GM19455 (cell line): ENCODE measurements at regions not wholly inside any gene's neighbourhood (a gene's known extent, or its start where the extent isn't known, plus 50 kb on each side); places are given as distances from the start of the nearest gene placed in this dataset.

Experiments
- ATAC-seq: cut with Tn5 transposase; IDR thresholded peaks from one replicate; pipeline ENCODE4 v1.9.1; 2021; ENCODE audit not compliant: unreplicated experiment

DNA sequence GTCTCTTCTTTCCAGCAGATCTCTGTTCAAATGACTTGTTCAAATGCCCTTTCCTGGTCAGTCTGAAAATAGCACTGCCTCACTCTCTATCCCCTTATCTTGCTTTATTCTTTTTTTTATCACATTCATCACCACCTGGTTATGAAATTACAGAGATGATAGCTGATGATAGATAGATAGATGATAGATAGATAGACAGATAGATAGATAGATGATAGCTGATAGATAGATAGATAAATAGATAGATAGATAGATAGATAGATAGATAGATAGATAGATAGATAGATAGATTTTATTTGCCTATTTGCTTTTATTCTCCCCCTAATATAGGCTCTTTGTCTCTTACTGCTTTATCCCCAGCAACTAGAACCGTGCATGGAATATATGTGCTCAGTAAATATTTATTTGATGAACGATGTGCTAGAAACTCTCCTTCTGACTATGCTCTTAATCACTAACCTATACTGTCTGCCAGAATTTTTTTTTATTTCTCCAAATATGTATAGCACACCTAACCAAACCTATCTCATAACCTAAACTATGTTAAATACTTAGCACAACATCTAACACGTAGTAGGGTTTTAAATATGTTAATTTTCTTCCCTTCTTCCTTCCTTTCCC lies 372.8 kb upstream of the DUSP10 start:
- ATAC-seq: no peak

DNA sequence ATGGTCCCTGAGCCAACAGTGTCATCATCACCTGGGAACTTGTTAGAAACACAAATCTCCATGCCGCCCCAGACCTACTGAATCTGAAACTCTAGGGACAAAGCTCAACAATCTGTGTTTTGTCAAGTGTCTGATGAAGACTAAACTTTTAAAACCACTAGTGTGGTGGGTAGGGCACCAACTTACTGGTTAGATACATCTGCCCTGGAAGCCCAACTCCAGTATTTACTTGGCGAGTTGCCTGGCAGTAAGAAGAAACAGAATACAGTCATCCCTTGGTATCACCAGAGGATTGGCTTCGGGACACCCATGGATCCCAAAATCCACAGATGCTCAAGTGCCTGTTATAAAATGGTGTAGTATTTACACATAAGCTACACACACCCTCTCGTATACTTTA lies 367.9 kb upstream of the DUSP10 start:
- no peak for ATAC-seq

DNA sequence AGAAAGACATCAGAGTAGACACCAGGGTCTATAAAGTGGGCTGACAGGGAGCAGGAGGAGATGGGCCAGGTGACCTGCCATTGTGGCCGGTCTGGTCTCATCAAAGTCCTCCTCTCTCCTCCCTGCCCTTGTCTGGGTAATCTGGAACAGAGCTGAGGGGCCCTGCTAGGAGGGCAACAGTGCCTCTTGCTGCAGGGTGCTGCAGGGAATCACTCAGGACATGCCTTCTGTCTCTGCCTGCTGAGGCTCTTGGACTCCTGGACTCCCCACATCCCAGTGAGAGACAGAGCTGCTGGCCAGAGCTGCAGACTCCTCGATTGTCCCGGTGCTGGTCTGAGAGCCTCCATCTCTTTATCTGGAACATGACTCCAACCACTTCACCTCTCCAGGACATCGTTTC lies 366.1 kb upstream of the DUSP10 start:
- ATAC-seq: no peak

DNA sequence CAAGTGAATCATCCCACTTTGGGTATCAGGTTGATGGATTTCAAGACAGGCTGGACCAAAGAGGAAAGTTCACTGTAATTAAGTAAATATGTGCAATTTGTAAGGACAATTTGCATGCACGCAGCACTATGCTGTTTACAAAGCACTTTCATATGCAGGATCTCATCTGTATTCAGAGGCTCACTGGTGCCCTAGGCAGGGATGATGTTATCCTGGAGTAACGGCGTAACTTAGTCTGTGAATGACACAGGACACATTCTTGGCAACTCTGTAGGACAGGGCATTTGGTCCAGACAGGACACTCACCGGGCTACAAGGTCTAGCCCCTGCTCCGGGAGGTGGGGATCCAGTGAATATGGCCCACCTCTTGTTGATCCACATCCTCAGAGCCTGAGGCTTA lies 365.4 kb upstream of the DUSP10 start:
- ATAC-seq: no peak

DNA sequence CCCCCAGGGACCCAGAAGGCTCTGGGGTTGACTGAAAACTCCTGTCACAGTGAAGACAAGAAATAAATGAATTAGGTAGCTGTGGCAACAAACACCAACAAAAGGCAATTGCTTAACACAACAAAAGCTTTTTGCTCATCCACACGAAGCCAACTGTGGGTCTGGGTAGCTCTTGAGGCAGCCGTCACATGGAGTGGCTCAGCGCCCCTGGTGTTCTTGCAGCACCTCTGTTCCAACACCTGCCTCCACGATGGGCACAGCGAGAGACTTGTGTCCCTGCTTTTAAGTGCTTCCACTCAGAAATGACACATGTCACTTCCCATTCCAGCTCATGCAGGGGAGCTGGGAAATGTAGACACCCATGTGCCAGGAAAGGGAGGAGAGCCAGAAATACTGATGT lies 364.5 kb upstream of the DUSP10 start:
- ATAC-seq: no peak

DNA sequence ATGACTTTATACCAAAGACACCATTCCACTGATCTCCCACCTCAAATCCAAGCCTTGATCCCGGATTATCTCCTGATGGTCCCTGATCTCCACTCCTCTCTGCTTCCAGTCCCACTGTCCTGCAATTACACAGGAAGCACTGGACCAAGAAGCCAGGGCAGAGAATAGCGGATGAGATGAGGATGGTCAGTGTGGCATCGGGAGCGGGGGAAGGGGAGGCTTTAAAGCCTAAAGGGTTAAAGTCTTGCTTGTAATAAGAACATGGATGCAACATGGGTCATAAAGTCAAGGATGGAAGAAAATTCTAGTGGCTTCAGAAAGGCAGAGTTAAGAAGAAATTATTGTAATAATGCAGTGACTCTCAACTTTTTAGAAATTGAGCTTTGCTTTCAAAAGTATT lies 364.0 kb upstream of the DUSP10 start:
- ATAC-seq: no peak

DNA sequence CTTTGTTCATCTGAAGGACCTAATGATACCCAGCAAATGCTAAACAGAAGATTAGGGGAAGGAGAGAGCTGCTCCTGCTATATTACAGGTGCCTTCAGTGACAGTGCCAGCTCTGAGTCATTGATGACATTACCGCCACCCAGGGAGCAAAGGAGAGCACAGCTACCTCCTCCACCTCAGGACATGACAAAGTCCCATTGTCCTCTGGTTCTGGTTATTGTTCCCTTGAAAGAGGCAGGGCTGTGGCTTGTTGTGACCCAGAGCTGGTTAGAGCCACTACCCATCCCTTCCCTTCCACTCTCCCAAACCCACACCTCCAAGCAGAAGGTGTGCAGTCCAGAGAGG lies 363.5 kb upstream of the DUSP10 start:
- no peak for ATAC-seq

DNA sequence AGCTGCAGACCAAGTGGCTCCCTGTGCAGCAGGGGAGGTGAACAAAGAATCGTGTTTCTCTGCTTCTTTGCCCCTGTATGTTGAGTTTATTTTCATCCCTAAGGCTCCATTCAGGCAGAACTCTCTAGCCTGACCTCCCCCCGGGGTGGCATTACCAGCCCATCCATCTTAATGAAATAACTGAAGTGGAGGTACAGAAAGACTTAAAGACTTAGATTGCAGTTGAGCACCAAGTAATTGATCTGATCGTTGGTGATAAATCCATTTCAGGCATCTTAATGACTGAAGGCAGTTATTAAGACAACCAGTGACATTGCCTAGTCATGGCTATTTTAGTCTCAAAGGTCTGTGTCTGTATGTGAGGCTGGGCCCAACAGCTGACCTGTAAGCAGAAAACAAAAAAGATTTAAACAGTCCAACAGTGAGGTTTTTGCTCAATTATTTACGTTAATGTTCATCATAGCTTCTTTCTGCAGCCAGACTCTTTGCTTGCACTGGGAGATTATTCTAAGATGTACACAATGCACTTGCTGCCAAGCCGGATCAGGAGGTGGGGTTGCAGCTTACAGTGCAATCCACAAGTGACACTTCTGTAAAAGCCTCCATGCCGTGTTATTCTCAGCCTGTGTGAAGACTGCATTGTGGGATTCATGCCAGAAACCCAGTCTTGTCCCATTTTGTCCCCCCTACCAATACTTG lies 363.0 kb upstream of the DUSP10 start:
- ATAC-seq: no peak

DNA sequence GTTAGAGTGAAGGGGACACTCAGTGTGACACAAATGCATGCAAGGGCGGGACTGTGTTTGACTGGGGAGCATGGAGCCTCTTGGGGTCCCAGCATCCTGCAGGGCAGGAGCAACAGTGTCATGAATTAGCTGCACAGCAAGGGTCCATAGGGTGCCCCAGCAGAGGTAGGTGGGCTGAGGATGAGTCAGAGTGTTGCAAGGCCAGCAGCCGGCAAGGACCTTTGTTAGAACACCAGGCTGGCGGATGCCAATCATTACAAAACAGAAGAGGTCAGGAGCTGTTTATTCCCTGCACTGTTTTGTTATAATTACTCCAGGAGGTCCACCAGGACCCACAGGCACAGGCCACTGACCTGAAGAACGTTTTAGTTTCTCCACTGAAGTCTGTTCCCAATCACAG lies 362.2 kb upstream of the DUSP10 start:
- no peak for ATAC-seq

DNA sequence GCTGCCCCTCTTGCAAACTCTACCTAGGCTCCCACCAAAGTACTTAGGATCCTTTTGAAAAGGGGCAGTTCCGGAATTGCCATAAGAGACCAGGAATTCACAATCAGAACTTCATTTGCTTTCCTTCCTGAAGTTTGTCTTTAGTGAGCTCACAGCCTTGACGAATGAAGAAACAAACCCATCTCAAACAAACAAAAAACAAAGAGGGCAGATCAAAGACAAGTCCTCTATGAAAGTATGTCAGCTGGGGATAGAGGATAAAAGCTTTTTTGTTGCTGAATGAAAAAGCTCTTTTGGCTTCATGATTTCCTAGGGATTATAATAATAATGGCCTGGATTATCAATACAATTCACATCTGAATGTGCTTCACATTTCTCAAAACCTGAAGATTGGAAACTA lies 357.9 kb upstream of the DUSP10 start:
- ATAC-seq: no peak

DNA sequence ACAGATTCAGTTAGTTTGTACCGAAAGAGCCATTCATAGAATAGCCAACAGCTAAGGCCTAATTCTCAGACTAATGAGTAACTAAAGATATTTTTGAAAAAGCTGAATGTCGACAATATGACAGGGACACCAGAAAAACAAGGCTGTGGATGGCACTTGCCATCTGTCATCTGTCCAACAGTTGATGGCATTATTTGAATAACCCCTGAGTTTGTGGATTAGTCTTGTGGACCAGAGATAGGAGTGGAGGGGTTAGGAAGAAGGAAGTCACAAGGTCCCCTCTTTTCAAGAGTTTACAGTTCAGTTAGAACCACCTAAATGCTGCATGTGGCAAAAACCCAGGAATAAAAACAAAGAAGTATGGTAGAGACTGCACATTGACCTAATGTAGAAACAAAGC lies 356.5 kb upstream of the DUSP10 start:
- ATAC-seq: no peak

DNA sequence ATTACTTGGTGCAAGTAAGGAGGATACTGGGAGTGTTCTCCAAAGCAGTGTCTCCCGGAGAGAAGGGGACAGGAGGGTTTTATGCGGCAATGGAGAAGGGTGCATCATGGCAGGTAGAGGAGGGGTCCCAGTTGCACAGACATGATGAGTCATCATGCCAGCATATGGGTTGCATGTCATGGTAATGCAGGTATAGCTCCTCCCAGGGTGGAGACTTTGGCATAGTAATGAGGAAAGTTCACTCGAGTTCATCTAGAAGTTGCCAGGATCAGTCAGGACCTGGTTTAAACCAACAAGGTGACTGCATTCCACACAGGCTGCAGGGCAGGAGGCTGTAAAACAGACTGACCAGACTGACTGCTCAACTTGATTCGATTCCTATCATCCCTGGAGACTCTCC lies 355.7 kb upstream of the DUSP10 start:
- no peak for ATAC-seq

DNA sequence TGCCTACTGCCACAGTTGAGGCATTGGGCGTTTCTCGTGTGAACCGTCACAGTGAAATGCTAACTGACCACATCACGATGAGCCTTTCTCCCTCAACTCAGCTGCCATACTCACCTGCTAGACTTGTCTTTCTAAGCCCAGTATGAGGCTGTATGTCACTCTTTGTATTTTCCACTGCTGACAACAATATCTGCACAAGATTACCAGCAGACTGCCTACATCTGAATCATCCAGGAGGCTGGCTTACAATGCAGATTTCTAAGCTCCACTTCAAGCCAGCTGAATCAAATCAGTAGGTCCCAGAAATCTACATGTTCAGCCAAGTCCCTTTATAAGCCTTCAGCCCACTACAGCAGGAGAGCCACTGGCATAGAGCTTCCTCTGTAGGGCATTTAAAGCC lies 355.0 kb upstream of the DUSP10 start:
- ATAC-seq: no peak

DNA sequence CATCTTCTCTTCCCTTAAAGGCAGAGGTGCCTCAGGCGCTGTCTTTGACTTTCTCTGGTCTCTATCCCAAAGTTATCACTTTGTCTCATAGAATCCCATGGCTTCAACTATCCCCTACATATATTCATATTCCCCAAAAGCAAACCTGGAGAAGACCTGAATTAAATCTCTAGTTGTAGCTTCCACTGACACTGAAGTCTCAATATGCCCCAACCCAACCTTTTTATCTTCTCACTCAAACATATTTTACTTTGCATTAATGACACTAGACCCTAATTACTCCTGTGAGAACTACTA lies 354.5 kb upstream of the DUSP10 start:
- no peak for ATAC-seq

DNA sequence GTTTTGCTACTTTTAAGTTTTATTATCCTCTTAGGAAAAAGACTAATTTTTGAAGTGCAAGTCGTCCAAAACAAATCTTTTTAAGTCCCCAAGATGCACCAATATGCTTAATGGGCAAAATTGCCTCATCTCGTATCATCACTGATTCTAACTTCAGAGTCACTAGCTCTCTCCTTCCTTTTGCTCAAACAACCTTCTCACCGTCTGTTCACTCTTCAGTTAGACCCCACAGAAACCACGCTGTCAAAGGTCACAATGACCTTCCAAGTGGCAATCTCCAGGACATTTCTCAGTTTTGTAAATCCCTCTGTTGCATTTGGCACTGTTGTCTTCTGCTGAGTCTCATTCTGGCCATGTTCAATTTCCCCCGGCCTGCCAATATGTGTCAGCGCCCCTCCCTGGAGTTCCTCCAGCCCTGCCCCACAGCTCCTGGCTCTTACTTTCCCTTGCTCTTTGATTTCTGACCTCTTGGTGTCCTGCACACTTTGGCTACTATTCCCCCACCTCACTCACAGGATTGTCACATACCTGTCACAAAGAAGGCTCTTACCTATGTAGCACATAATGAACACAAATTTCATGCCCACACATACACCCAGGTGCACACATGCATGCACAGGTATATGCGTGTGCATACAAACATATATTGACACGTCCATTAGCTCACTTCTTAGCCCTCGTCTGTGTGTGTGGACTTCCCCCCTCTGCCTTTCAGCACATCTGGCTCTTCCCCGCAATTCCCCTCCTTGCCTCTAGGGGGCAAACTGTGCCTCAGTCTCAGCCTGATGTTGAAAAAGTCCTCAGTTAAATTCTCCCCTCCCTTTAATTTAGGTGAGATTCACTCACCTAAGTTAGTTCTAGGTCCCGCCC lies 354.0 kb upstream of the DUSP10 start:
- peak; percentile 77 for ATAC-seq

DNA sequence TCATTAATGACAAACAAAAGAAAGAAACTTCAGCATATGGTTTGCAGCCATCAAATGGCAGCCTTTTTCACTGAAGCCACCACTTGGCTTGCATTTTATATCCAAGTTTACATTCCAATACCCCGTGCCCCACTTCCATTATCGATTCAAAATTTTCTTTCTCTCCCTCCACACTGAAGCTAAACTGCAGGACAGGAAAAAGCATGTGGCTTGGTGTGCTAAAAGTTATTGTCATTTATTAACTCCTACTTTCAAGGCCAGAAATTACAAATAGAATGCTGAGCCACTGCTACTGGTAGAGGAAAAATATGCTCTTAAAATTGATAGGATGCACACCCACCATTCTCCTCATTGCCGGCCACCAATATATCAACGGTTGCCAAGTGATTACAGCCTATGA lies 351.6 kb upstream of the DUSP10 start:
- ATAC-seq: no peak

DNA sequence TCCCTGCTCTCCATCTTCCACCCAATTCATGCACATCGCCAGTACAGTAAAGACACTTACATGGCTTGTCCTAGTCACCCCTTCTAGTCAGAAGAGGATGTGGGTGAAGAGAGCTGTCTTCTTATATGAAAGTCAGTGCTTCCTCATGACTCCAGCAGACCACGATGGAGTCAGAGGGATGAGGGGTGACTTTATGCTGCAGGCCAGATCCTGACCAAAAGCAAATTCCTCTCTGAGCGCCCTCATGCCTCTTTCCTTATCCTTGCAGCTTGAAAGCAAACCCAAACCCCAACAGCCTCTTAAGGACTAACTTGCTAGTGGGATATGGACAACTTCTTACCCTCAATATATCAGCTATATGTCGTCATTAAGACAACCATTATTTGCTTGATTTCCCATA lies 348.2 kb upstream of the DUSP10 start:
- no peak for ATAC-seq

DNA sequence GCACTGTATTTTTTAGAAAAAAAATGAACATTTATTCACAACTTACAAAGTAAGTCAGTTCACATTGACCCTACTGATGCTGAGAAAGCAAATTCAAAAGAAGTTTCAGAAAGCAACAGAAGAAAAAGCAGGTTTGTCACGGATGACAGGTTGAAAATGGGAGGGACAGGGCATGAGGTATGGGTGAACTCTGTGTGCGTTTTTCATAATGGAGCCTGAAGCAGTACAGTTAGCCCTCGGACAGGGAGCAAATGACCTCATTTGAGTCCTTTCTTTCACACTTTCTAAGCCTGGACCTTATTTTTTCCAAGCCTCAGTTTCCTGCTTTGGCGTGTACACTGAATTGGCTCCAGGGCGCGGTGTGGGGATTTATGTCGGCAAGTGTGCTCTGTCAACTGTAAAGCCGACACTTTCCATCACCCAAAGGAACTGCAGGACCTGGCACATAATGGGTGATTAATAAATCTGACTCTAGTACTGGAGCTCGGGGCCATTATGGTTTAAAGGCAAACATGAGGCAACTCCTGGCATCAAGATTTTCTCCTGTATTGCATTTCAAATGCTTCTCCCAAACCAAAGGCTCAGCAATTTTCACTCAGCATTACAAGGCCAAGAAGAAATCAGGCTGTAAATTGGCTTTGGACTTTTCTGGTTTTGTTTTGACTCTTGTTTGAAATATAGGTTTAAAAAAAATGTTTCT lies 345.5 kb upstream of the DUSP10 start:
- ATAC-seq: no peak

DNA sequence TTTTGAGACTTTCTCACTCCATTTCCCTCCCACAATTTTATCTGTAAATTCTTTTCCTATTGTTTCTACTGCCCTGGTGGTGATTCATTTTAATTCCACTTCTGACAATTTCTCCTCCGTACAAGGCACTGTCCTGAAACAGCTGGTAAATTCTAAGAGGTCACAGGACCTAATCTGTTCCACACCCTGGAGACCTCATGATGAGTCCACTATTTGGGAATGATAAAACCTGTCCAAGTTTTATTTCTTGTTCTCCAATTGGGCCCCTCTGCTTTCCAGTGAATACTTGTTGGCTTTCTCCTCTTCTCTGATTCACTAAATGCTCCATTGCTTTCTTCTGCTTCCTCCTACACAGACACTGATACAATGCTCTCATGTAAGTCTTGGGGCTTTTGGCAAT lies 343.1 kb upstream of the DUSP10 start:
- no peak for ATAC-seq

DNA sequence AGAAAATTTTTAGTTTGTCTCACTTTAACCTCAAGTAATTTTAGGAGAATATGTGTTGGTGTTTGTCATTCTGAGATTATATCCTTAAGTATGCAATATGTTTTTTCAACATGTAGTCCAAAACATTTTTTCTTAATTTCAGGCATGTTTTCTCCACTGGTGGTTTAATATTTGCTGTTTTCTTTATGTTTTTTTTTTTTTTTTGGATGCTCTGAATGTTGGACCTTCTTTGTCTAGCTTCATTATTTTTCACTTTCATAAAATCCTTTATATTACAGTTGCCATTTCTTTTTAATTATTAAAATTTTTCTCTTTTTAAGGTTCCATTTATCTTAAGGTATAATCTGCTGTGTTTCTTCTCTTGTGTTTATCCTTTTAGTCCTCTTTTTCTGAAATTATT lies 342.2 kb upstream of the DUSP10 start:
- no peak for ATAC-seq

DNA sequence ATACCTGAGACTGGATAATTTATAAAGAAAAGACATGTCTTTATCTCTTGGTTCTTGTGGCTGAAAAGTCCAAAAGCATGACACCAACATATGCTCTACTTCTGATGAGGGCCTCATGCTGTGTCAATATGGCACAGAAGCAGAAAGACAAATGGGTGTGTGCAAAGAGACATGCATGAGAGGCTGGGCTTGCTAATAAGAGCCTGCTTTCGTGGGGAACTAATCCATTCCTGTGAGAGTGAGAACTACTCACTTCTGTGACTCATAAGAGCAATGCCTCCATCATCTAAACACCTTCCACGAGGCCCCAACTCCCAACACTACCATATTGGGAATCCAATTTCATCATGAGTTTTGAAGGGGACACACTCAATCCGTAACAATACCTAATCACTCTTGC lies 340.0 kb upstream of the DUSP10 start:
- no peak for ATAC-seq

DNA sequence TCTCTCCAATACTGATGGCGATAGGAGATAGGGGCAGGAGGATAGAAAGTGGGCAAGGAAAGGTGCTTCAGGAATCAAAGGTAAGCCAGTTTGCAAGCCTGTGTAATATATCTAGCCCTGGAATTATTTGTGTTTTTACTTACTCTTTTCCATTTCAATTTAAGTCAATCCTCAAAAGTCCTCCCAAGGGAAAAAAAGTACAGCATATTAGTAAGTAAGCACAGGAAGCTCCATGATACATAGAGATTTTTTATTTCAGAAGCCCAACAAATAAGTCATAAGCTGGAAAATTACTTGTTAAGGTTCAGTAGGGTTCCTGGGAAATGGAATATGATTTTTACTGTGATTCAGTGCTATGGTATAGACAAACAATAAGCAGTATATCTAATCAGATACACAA lies 337.7 kb upstream of the DUSP10 start:
- ATAC-seq: no peak
